ENCODE measurements at regions not wholly inside any gene's neighbourhood (a gene's known extent, or its start where the extent isn't known, plus 50 kb on each side); places are given as distances from the start of the nearest gene placed in this dataset.

- TF ChIP-seq SRF (IDR thresholded peaks at IDR 0.05; ENCODE audit: low read depth, low read length) (no peak), NANOG (IDR thresholded peaks at IDR 0.05; ENCODE audit: insufficient read depth, low read depth, low read length, poor library complexity, severe bottlenecking) (no peak), CTCF (IDR thresholded peaks at IDR 0.05; ENCODE audit: control extremely low read depth in 1 of 3, insufficient read depth in 1 of 3, low read depth in 1 of 3, low read length in 3 of 3) (no peak), YY1 (IDR thresholded peaks at IDR 0.05; ENCODE audit: low read depth, low read length) (no peak), EZH2 (IDR thresholded peaks at IDR 0.05; ENCODE audit: low read depth, low read length, severe bottlenecking) (no peak), PHF8 (conservative IDR thresholded peaks at IDR 0.05; ENCODE audit: low read depth, low read length) (no peak), GABPA (IDR thresholded peaks at IDR 0.05; ENCODE audit: borderline replicate concordance, insufficient read depth, low read length) (no peak), GTF2F1 (IDR thresholded peaks at IDR 0.05; ENCODE audit: borderline replicate concordance, low read depth, low read length) (no peak), ZNF274 (IDR thresholded peaks at IDR 0.05; ENCODE audit: borderline replicate concordance, extremely low read depth, low read length) (no peak)
Measured at GRCh38 chr17:49899588-49899987, 51.7 kb upstream of the TAC4 start.
